Breast epithelium (tissue), 3 donors: ENCODE measurements at regions not wholly inside any gene's neighbourhood (a gene's known extent, or its start where the extent isn't known, plus 50 kb on each side); places are given as distances from the start of the nearest gene placed in this dataset.

Source experiments
- POLR2A ChIP-seq: fragments of 450-650 bp; IDR thresholded peaks from one replicate; pipeline ENCODE4 v1.6.1; 2016; ENCODE audit warnings: antibody characterized with exemption, mild to moderate bottlenecking, moderate library complexity
- POLR2AphosphoS5 ChIP-seq, 3 donors: sonication (generic); formaldehyde crosslinking; IDR thresholded peaks; one replicate each; pipeline ENCODE4 v1.6.1; 2017; ENCODE audit warnings: antibody characterized with exemption in 3 of 3
- TF ChIP-seq, protein P1 (sequence below), 3 donors: fragments of 450-650 bp; IDR thresholded peaks; one replicate each; pipeline ENCODE4 v1.5.1; 2016 to 2017; ENCODE audit warnings: antibody characterized with exemption in 3 of 3, mild to moderate bottlenecking in 3 of 3, moderate library complexity in 3 of 3

DNA sequence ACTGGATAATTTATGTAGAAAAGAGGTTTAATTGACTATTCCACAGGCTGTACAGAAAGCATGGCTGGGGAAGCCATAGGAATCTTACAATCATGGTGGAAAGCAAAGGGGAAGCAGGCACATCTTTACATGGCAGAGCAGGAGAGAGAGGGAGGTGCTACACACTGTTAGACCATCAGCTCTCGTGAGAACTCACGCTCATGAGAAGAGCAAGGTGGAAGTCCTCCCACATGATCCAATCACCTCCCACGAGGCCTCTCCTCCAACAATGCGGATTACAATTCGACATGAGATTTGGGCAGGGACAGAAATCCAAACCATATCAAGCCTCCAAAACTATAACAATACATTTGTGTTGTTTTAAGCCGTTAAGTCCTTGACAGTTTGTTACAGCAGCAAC is 257.1 kb upstream of the KCNG1 start:
- TF ChIP-seq, protein P1, sequence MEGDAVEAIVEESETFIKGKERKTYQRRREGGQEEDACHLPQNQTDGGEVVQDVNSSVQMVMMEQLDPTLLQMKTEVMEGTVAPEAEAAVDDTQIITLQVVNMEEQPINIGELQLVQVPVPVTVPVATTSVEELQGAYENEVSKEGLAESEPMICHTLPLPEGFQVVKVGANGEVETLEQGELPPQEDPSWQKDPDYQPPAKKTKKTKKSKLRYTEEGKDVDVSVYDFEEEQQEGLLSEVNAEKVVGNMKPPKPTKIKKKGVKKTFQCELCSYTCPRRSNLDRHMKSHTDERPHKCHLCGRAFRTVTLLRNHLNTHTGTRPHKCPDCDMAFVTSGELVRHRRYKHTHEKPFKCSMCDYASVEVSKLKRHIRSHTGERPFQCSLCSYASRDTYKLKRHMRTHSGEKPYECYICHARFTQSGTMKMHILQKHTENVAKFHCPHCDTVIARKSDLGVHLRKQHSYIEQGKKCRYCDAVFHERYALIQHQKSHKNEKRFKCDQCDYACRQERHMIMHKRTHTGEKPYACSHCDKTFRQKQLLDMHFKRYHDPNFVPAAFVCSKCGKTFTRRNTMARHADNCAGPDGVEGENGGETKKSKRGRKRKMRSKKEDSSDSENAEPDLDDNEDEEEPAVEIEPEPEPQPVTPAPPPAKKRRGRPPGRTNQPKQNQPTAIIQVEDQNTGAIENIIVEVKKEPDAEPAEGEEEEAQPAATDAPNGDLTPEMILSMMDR (IDR thresholded peaks at IDR 0.05): no peak
- TF ChIP-seq POLR2A: no peak
- TF ChIP-seq POLR2AphosphoS5 (IDR thresholded peaks at IDR 0.05): no peak
